IMR-90 (cell line): ENCODE measurements at regions not wholly inside any gene's neighbourhood (a gene's known extent, or its start where the extent isn't known, plus 50 kb on each side); places are given as distances from the start of the nearest gene placed in this dataset.

Experiments
- ATAC-seq: fragments of 200-7000 bp; cut with Tn5 transposase; 2 replicates; pipeline ENCODE4 v1.9.1; 2020; ENCODE audit warnings: low read depth, mild to moderate bottlenecking, moderate library complexity
- BruUV-seq: library from RNA; stranded (reverse); fragments of 400-500 nt; replicated peaks from 2 replicates; lab custom pipeline; 2021; lab: Mats Ljungman, UMichigan
- CTCF ChIA-PET: fragments of 300-600 bp; formaldehyde crosslinking; extraction: SDS; loops from one replicate; lab custom pipeline; 2021; ENCODE audit warnings: antibody characterized with exemption; lab: Yijun Ruan, JAX
- POLR2A ChIA-PET: fragments of 300-600 bp; sonication (Branson Sonifier 250); formaldehyde crosslinking; loops from one replicate; lab custom pipeline; 2022; ENCODE audit warnings: antibody characterized with exemption; ENCODE audit not compliant: unreplicated experiment; lab: Charles Lee
- DNase-seq: peaks from one replicate; pipeline ENCODE4 v3.0.0; 2013
- H2AFZ ChIP-seq: replicated peaks from 2 replicates; pipeline ENCODE3; 2013; ENCODE audit warnings: low read length, mild to moderate bottlenecking; ENCODE audit not compliant: poor library complexity
- H2AK5ac ChIP-seq: 2 replicates; pipeline ENCODE4 v1.6.1; 2013; ENCODE audit warnings: low read depth, low read length, inconsistent platforms
- H2AK9ac ChIP-seq: replicated peaks from 2 replicates; pipeline ENCODE3; 2013; ENCODE audit warnings: mild to moderate bottlenecking, low read depth, low read length, moderate library complexity; ENCODE audit not compliant: poor library complexity
- H2BK120ac ChIP-seq: 2 replicates; pipeline ENCODE4 v1.6.1; 2013; ENCODE audit warnings: low read depth, low read length, inconsistent platforms
- H2BK15ac ChIP-seq: 3 replicates; pipeline ENCODE4 v1.6.1; 2013; ENCODE audit warnings: low read depth, low read length, inconsistent platforms
- H2BK20ac ChIP-seq: 2 replicates; pipeline ENCODE4 v1.6.1; 2013; ENCODE audit warnings: low read depth, mild to moderate bottlenecking, inconsistent platforms, low read length, moderate library complexity
- H2BK5ac ChIP-seq: 2 replicates; pipeline ENCODE4 v1.6.1; 2013; ENCODE audit warnings: mild to moderate bottlenecking, low read depth, low read length, inconsistent platforms; ENCODE audit not compliant: poor library complexity, severe bottlenecking
- H3K14ac ChIP-seq: replicated peaks from 2 replicates; pipeline ENCODE4 v1.6.1; 2013; ENCODE audit warnings: low read depth, low read length, inconsistent platforms
- H3K18ac ChIP-seq: 2 replicates; pipeline ENCODE4 v1.6.1; 2013; ENCODE audit warnings: low read depth, low read length, control low read depth
- H3K23ac ChIP-seq: 2 replicates; pipeline ENCODE4 v1.6.1; 2013; ENCODE audit warnings: low read depth, low read length, inconsistent platforms
- H3K27ac ChIP-seq: 2 replicates; pipeline ENCODE4 v1.5.1; 2013; ENCODE audit warnings: mild to moderate bottlenecking, control low read depth, low read length; ENCODE audit not compliant: insufficient read depth
- H3K27me3 ChIP-seq: 2 replicates; pipeline ENCODE4 v1.6.1; 2013; ENCODE audit warnings: low read length; ENCODE audit not compliant: control insufficient read depth, insufficient read depth
- H3K36me3 ChIP-seq: 2 replicates; pipeline ENCODE4 v1.6.1; 2013; ENCODE audit warnings: low read length, mixed read lengths; ENCODE audit not compliant: control insufficient read depth, insufficient read depth
- H3K4ac ChIP-seq: 2 replicates; pipeline ENCODE4 v1.6.1; 2013; ENCODE audit warnings: low read depth, low read length, inconsistent platforms
- H3K4me1 ChIP-seq: 2 replicates; pipeline ENCODE4 v1.6.1; 2013; ENCODE audit warnings: low read length, mixed read lengths; ENCODE audit not compliant: control insufficient read depth, insufficient read depth
- H3K4me2 ChIP-seq: 2 replicates; pipeline ENCODE4 v1.6.1; 2013; ENCODE audit warnings: low read depth, mild to moderate bottlenecking, control low read depth, low read length, moderate library complexity
- H3K4me3 ChIP-seq: 2 replicates; pipeline ENCODE4 v1.5.1; 2013; ENCODE audit warnings: low read depth, mild to moderate bottlenecking, control low read depth, low read length, moderate library complexity; ENCODE audit not compliant: insufficient read depth
- H3K56ac ChIP-seq: 2 replicates; pipeline ENCODE4 v1.6.1; 2013; ENCODE audit warnings: low read length, inconsistent platforms; ENCODE audit not compliant: insufficient read depth; ENCODE audit errors: extremely low read depth
- H3K79me1 ChIP-seq, 2 experiments: 2 replicates each; pipeline ENCODE4 v1.6.1; 2013; ENCODE audit warnings: low read length in 2 of 2, inconsistent platforms in 1 of 2, low read depth in 1 of 2
- H3K9ac ChIP-seq: 2 replicates; pipeline ENCODE4 v1.6.1; 2013; ENCODE audit warnings: low read depth, low read length, control low read depth
- H3K9me1 ChIP-seq: 2 replicates; pipeline ENCODE4 v1.6.1; 2013; ENCODE audit warnings: low read length, inconsistent platforms; ENCODE audit not compliant: insufficient read depth
- H3K9me3 ChIP-seq: 2 replicates; pipeline ENCODE4 v1.6.1; 2013; ENCODE audit warnings: low read length; ENCODE audit not compliant: control insufficient read depth, insufficient read depth
- H4K20me1 ChIP-seq: 2 replicates; pipeline ENCODE4 v1.6.1; 2013; ENCODE audit warnings: low read length, inconsistent platforms; ENCODE audit not compliant: insufficient read depth
- H4K5ac ChIP-seq: 2 replicates; pipeline ENCODE4 v1.6.1; 2013; ENCODE audit warnings: mild to moderate bottlenecking, low read depth, low read length, control low read depth
- H4K8ac ChIP-seq, 2 experiments: 2 replicates each; pipeline ENCODE4 v1.6.1; 2013; ENCODE audit warnings: low read depth in 2 of 2, low read length in 2 of 2, control low read depth in 1 of 2, inconsistent platforms in 1 of 2
- H4K91ac ChIP-seq: 2 replicates; pipeline ENCODE4 v1.6.1; 2013; ENCODE audit warnings: low read depth, low read length, inconsistent platforms; ENCODE audit not compliant: insufficient read depth
- CEBPB ChIP-seq: IDR thresholded peaks from 2 replicates; pipeline ENCODE4 v1.6.1; 2012; ENCODE audit warnings: low read depth, low read length, improper control_type of control experiment
- ELK1 ChIP-seq: fragments of 150-350 bp; IDR thresholded peaks from 2 replicates; pipeline ENCODE4 v1.6.1; 2016; ENCODE audit warnings: low read depth, mild to moderate bottlenecking, low read length, moderate library complexity, borderline replicate concordance
- FOS ChIP-seq: fragments of 150-350 bp; IDR thresholded peaks from 2 replicates; pipeline ENCODE4 v1.6.1; 2016; ENCODE audit warnings: low read depth, low read length
- MXI1 ChIP-seq: IDR thresholded peaks from 2 replicates; pipeline ENCODE4 v1.6.1; 2012; ENCODE audit warnings: low read depth, mild to moderate bottlenecking, low read length, moderate library complexity, borderline replicate concordance
- NFE2L2 ChIP-seq: fragments of 150-350 bp; IDR thresholded peaks from 2 replicates; pipeline ENCODE4 v1.6.1; 2016; ENCODE audit warnings: low read depth, mild to moderate bottlenecking, low read length
- POLR2A ChIP-seq: IDR thresholded peaks from 2 replicates; pipeline ENCODE4 v1.6.1; 2012; ENCODE audit warnings: mild to moderate bottlenecking, low read depth, low read length
- RAD21 ChIP-seq: IDR thresholded peaks from 2 replicates; pipeline ENCODE4 v1.6.1; 2012; ENCODE audit warnings: low read length, improper control_type of control experiment
- WGBS, 2 experiments: methylation state at CpG; one replicate each; pipeline versions ENCODE4 v1.1.5 to v1.1.7; 2013; ENCODE audit warnings: missing lambda C conversion rate in 2 of 2; ENCODE audit not compliant: insufficient read length in 1 of 2; ENCODE audit errors: extremely low coverage in 2 of 2; 5-methylcytosine and 5-hydroxymethylcytosine counted together
- dilution Hi-C: fragments of 300-500 bp; cut with HindIII; formaldehyde crosslinking; loops from one replicate; pipeline ENCODE4 v1.14.3; 2018; ENCODE audit warnings: low sequenced_read_pairs; ENCODE audit not compliant: unreplicated experiment
- in situ Hi-C: fragments of 300-500 bp; cut with MboI; formaldehyde crosslinking; loops from 3 replicates; pipeline ENCODE4 v1.14.3; 2019; ENCODE audit warnings: low sequenced_read_pairs, inconsistent platforms, mixed read lengths
- intact Hi-C: fragments of 100-400 bp; cut with micrococcal nuclease; formaldehyde crosslinking; loops from 2 replicates; pipeline ENCODE4 v1.10.0; 2022

DNA sequence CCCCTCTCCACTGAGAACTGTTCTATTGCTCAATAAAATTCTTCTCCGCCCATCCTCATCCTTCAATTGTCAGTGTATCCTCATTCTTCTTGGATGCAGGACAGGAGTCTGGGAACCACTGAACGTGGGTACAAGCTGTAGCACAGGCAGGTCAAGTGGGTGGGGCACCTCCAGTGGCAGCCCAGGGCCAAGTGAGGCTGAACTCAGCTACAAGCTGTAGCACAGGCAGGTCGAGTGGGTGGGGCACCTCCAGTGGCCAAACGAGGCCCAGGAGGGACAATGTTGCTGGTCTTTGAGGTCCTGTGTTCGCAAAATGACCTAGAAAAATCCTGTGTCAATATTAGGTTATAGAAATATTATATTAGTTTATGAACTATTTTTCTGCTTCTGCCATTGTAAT is 352.0 kb downstream of the TMX3 start:
- POLR2A ChIA-PET = no interaction called here
- in situ Hi-C loops = no loop called here

More for the DNA sequence above, 352.0 kb downstream of the TMX3 start:
- Histone ChIP-seq H3K4me3 (no peak overlapping the region), H3K23ac (no peak overlapping the region), H4K20me1 (no peaks in the 10 kb centered on the region), H2AFZ (no peak overlapping the region), H3K27ac (no peak overlapping the region), H2BK120ac (no peak overlapping the region), H3K9me1 (no peaks in the 10 kb centered on the region), H3K27me3 (no peaks in the 10 kb centered on the region), H3K56ac (no peak overlapping the region), H2AK9ac (no peak overlapping the region), H3K4ac (no peak overlapping the region; the same call in 1 of the 2 replicates), H3K9ac (no peak overlapping the region), H2AK5ac (peak overlapping the region; percentile 21; the same call in 1 of the 2 replicates), H3K4me1 (no peaks in the 10 kb centered on the region), H4K91ac (no peak overlapping the region), H3K18ac (no peak overlapping the region), H3K36me3 (no peaks in the 10 kb centered on the region), H3K14ac (no peak overlapping the region), H2BK20ac (0 out of 2 replicates have a peak overlapping the region, but pooled peaks have one; percentile 32), H3K79me1 (no peaks in the 10 kb centered on the region), H3K4me2 (no peak overlapping the region), H3K9me3 (peaks cover 1% of the 10 kb centered on the region), H2BK15ac (no peak overlapping the region), H4K5ac (no peak overlapping the region), H2BK5ac (no peak overlapping the region), H4K8ac (no peak overlapping the region)
- WGBS, 2 experiments = no CpG with 5 or more reads among the region's 5 CpGs
- no peak for ATAC-seq
- DNase-seq = no peak
- dilution Hi-C loops (no loop called here), intact Hi-C loops (no loop called here)
- no TSS peak for BruUV-seq
- CTCF ChIA-PET = no interaction called here
- TF ChIP-seq FOS (no peak), RAD21 (no peak), POLR2A (no peak), ELK1 (no peak), NFE2L2 (no peak), CEBPB (no peak), MXI1 (no peak)
